ENCODE measurements at regions not wholly inside any gene's neighbourhood (a gene's known extent, or its start where the extent isn't known, plus 50 kb on each side); places are given as distances from the start of the nearest gene placed in this dataset.

DNA sequence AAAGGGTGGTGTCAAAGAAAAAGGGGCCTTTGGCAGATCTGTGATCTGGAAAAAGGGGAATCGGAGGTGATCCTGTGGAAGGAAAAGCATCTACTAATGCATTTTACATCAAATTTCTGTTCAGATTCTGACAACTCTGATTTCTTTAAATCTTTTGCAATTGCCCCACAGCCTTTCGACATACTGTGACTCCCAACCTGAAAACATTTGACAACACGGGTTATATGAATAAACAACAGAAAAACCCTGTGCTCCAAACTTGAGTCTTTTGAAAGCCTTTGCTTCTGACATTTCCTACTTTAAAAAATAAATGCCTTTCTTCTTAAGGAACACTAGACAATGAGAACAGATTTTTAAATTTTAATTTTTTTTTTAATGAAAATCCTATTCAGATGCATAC lies 231.9 kb upstream of the HMGA2 start:
- TF ChIP-seq POLR2AphosphoS5 (IDR thresholded peaks at IDR 0.05; ENCODE audit: low read depth, low read length) (no peak), CTCF (IDR thresholded peaks at IDR 0.05) (no peak)
- TF ChIP-seq, protein P1, sequence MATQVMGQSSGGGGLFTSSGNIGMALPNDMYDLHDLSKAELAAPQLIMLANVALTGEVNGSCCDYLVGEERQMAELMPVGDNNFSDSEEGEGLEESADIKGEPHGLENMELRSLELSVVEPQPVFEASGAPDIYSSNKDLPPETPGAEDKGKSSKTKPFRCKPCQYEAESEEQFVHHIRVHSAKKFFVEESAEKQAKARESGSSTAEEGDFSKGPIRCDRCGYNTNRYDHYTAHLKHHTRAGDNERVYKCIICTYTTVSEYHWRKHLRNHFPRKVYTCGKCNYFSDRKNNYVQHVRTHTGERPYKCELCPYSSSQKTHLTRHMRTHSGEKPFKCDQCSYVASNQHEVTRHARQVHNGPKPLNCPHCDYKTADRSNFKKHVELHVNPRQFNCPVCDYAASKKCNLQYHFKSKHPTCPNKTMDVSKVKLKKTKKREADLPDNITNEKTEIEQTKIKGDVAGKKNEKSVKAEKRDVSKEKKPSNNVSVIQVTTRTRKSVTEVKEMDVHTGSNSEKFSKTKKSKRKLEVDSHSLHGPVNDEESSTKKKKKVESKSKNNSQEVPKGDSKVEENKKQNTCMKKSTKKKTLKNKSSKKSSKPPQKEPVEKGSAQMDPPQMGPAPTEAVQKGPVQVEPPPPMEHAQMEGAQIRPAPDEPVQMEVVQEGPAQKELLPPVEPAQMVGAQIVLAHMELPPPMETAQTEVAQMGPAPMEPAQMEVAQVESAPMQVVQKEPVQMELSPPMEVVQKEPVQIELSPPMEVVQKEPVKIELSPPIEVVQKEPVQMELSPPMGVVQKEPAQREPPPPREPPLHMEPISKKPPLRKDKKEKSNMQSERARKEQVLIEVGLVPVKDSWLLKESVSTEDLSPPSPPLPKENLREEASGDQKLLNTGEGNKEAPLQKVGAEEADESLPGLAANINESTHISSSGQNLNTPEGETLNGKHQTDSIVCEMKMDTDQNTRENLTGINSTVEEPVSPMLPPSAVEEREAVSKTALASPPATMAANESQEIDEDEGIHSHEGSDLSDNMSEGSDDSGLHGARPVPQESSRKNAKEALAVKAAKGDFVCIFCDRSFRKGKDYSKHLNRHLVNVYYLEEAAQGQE (IDR thresholded peaks at IDR 0.05; ENCODE audit: insufficient read depth in 1 of 2, low read depth in 2 of 2, low read length in 1 of 2): no peak

Measured in Panc1 (cell line).